K562 (cell line): ENCODE measurements at regions not wholly inside any gene's neighbourhood (a gene's known extent, or its start where the extent isn't known, plus 50 kb on each side); places are given as distances from the start of the nearest gene placed in this dataset.

ENCODE experiments used
- ATAC-seq: fragments of 200-7000 bp; cut with Tn5 transposase; 3 replicates; pipeline ENCODE4 v1.9.1; 2020; ENCODE audit warnings: moderate library complexity
- BruUV-seq: library from RNA; stranded (reverse); fragments of 400-500 nt; replicated peaks from 2 replicates; lab custom pipeline; 2021; lab: Mats Ljungman, UMichigan
- CTCF ChIA-PET: fragments of 300-600 bp; formaldehyde crosslinking; extraction: SDS; loops from one replicate; lab custom pipeline; 2021; ENCODE audit warnings: low intra/inter-chr PET ratio; lab: Yijun Ruan, JAX
- POLR2A ChIA-PET: fragments of 300-600, 350-650 bp; sonication (Branson Sonifier 250); formaldehyde crosslinking; extraction: SDS; loops from one replicate; lab custom pipeline; 2021; ENCODE audit warnings: antibody characterized with exemption, inconsistent platforms; lab: Yijun Ruan, JAX
- DNase-seq, 4 experiments: peaks; one replicate each; pipeline versions ENCODE4 v3.0.0 to v3.0.0-alpha.2; 2011 to 2018; ENCODE audit warnings: low spot score in 3 of 4, mixed read lengths in 3 of 4; ENCODE audit errors: extremely low read depth in 1 of 4
- FAIRE-seq: peaks from 2 replicates; lab custom pipeline; 2011; peaks lifted over from hg19 to GRCh38; lab: Jason Lieb, UNC
- H2AFZ ChIP-seq: 2 replicates; pipeline ENCODE4 v1.6.0; 2011; ENCODE audit warnings: low read depth, low read length, control low read depth, inconsistent platforms
- H3K27ac ChIP-seq: fragments of 200-600 bp; 3 replicates; pipeline ENCODE4 v1.8.0; 2011; ENCODE audit warnings: low read depth, mild to moderate bottlenecking, control low read depth, inconsistent platforms, low read length, moderate library complexity, mixed read lengths; ENCODE audit errors: extremely low read depth
- H3K27me3 ChIP-seq, 2 experiments: fragments of 300-600 bp in 1 of 2; 2 replicates in 1 of 2; 3 replicates in 1 of 2; pipeline versions ENCODE4 v1.6.0 to v1.8.0; 2011; ENCODE audit warnings: inconsistent platforms in 2 of 2, low read length in 2 of 2, mild to moderate bottlenecking in 1 of 2, mixed read lengths in 1 of 2, moderate library complexity in 1 of 2; ENCODE audit not compliant: control insufficient read depth in 2 of 2, insufficient read depth in 2 of 2
- H3K36me3 ChIP-seq: fragments of 300-600 bp; 3 replicates; pipeline ENCODE4 v1.8.0; 2011; ENCODE audit warnings: mild to moderate bottlenecking, low read length, inconsistent platforms; ENCODE audit not compliant: control insufficient read depth, insufficient read depth
- H3K4me1 ChIP-seq, 2 experiments: fragments of 200-600 bp in 1 of 2; replicated peaks in 1 of 2; 2 replicates in 1 of 2; 3 replicates in 1 of 2; pipeline versions ENCODE4 v1.5.1 to v1.8.0; 2011; ENCODE audit warnings: inconsistent platforms in 2 of 2, low read length in 2 of 2, mild to moderate bottlenecking in 1 of 2, mixed read lengths in 1 of 2, moderate library complexity in 1 of 2; ENCODE audit not compliant: control insufficient read depth in 2 of 2, insufficient read depth in 2 of 2
- H3K4me2 ChIP-seq: 2 replicates; pipeline ENCODE4 v1.6.1; 2011; ENCODE audit warnings: low read length, control low read depth, inconsistent platforms, mixed read lengths; ENCODE audit not compliant: insufficient read depth
- H3K4me3 ChIP-seq: fragments of 200-600 bp; sonication (generic), shearing (Covaris generic); 2 replicates; pipeline ENCODE4 v1.5.1; 2016; ENCODE audit warnings: control low read depth, inconsistent platforms
- H3K79me2 ChIP-seq: fragments of 200-600 bp; 3 replicates; pipeline ENCODE4 v1.8.0; 2011; ENCODE audit warnings: low read length, inconsistent platforms; ENCODE audit not compliant: control insufficient read depth, insufficient read depth
- H3K9ac ChIP-seq, 2 experiments: 2 replicates each; pipeline versions ENCODE4 v1.6.0 to v1.6.1; 2011; ENCODE audit warnings: low read depth in 2 of 2, low read length in 2 of 2, control low read depth in 1 of 2, inconsistent platforms in 1 of 2, mild to moderate bottlenecking in 1 of 2, mixed read lengths in 1 of 2; ENCODE audit not compliant: insufficient read depth in 1 of 2
- H3K9me1 ChIP-seq: one replicate; pipeline ENCODE4 v1.6.0; 2011; ENCODE audit warnings: inconsistent platforms, mild to moderate bottlenecking, low read length, moderate library complexity; ENCODE audit not compliant: control insufficient read depth, insufficient read depth
- H3K9me3 ChIP-seq: replicated peaks from 2 replicates; pipeline ENCODE4 v1.5.1; 2011; ENCODE audit warnings: low read depth, low read length, inconsistent platforms; ENCODE audit not compliant: control insufficient read depth, insufficient read depth
- H4K20me1 ChIP-seq: replicated peaks from 2 replicates; pipeline ENCODE4 v1.6.1; 2011; ENCODE audit warnings: low read length, inconsistent platforms, mixed read lengths; ENCODE audit not compliant: control insufficient read depth, insufficient read depth
- BMI1 ChIP-seq: fragments of 150-350 bp; IDR thresholded peaks from 2 replicates; pipeline ENCODE4 v1.6.1; 2014; ENCODE audit warnings: low read length
- CEBPB ChIP-seq: fragments of 450-650 bp; IDR thresholded peaks from 2 replicates; pipeline ENCODE4 v1.6.1; 2016; ENCODE audit warnings: missing genetic modification characterization, missing compliant biosample characterization
- FOXP4 ChIP-seq: sonication (generic); formaldehyde crosslinking; IDR thresholded peaks from 2 replicates; pipeline ENCODE4 v1.8.0; 2022; ENCODE audit warnings: mild to moderate bottlenecking, missing genetic modification reagents, borderline replicate concordance
- HMBOX1 ChIP-seq: sonication (generic); IDR thresholded peaks from 2 replicates; pipeline ENCODE4 v1.6.1; 2016
- MCM2 ChIP-seq: fragments of 450-650 bp; IDR thresholded peaks from 2 replicates; pipeline ENCODE4 v1.6.1; 2017; ENCODE audit warnings: low read depth, mild to moderate bottlenecking
- POLR3A ChIP-seq: IDR thresholded peaks from 2 replicates; pipeline ENCODE4 v1.6.1; 2011; ENCODE audit warnings: borderline replicate concordance, mild to moderate bottlenecking, moderate library complexity; ENCODE audit not compliant: insufficient read length, insufficient read depth; ENCODE audit errors: extremely low read depth
- PRDM10 ChIP-seq: fragments of 450-650 bp; IDR thresholded peaks from 2 replicates; pipeline ENCODE4 v1.6.1; 2018; ENCODE audit not compliant: partially characterized antibody
- RAD21 ChIP-seq, 2 experiments: fragments of 250-450 bp in 1 of 2; fragments of 450-650 bp in 1 of 2; sonication (Bioruptor Pico) in 1 of 2; formaldehyde crosslinking in 1 of 2; IDR thresholded peaks in 1 of 2; conservative IDR thresholded peaks in 1 of 2; 2 replicates each; pipeline versions ENCODE4 v1.4.0 to v1.8.0; 2020 to 2022; ENCODE audit warnings: mild to moderate bottlenecking in 2 of 2, moderate library complexity in 1 of 2
- TCF3 ChIP-seq: sonication (generic); formaldehyde crosslinking; IDR thresholded peaks from 2 replicates; pipeline ENCODE4 v1.4.0; 2020; ENCODE audit warnings: mild to moderate bottlenecking, missing genetic modification reagents
- ZKSCAN1 ChIP-seq: fragments of 150-350 bp; IDR thresholded peaks from 2 replicates; pipeline ENCODE4 v1.6.1; 2016; ENCODE audit warnings: low read depth, low read length
- ZNF740 ChIP-seq, 3 experiments: fragments of 200-800 bp in 1 of 3; sonication (Bioruptor generic) in 1 of 3; sonication (generic) in 1 of 3; formaldehyde crosslinking in 1 of 3; IDR thresholded peaks; 2 replicates each; pipeline versions ENCODE4 v1.6.1 to v1.8.0; 2016 to 2022; ENCODE audit warnings: mild to moderate bottlenecking in 2 of 3, missing compliant biosample characterization in 2 of 3, missing genetic modification characterization in 2 of 3, missing genetic modification reagents in 1 of 3
- WGBS: fragments of 100-300 bp; shearing (Covaris generic); methylation state at CpG from one replicate; pipeline ENCODE4 v1.1.6; 2016; ENCODE audit warnings: low coverage, mixed read lengths; ENCODE audit not compliant: insufficient coverage; ENCODE audit errors: missing lambda C conversion rate; 5-methylcytosine and 5-hydroxymethylcytosine counted together
- in situ Hi-C: fragments of 300-500 bp; cut with MboI; formaldehyde crosslinking; loops from 4 replicates; pipeline ENCODE4 v1.15.0; 2018; ENCODE audit warnings: inconsistent platforms, mixed read lengths
- intact Hi-C: fragments of 100-400 bp; cut with micrococcal nuclease; formaldehyde crosslinking; loops from 2 replicates; pipeline ENCODE4 v1.14.2; 2022
- TF ChIP-seq, protein P1 (sequence below): fragments of 250-450 bp; sonication (Bioruptor Pico); IDR thresholded peaks from 2 replicates; pipeline ENCODE4 v1.5.1; 2021; ENCODE audit warnings: mild to moderate bottlenecking

DNA sequence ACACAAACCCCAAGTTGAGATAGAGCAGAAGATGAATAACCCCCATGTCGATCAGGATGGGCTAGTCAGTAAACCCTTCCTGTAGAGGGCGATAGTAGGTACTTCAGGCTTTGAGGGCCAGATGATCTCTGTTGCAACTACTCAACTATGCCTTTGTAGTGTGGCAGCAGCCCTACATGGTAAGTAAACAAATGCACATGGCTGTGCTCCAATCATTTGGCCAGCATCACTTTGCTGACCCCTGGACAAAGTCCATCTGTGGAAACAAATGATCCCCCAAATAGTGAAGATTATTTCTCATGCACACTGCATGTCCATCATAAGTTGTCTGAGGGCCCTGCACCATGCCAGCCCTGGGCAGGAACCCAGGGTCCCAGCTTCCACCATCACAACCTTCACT, 402.2 kb upstream of the PROK2 start:
- ATAC-seq (peak; percentile 67), DNase-seq (peak in 3 of 4 experiments; percentile 24 to 49 (median 26)), FAIRE-seq (peak; percentile 69)
- no peaks in the 10 kb centered on the region for H3K9me3 ChIP-seq
- intact Hi-C loops: loop anchor here (5.0 kb wide), 1 partner anchor 80 kb away; no protein-coding TSS in a partner anchor
- H3K9me1 ChIP-seq: no peaks in the 10 kb centered on the region
- no peaks in the 10 kb centered on the region for H4K20me1 ChIP-seq
- ChIA-PET CTCF (no interaction called here), POLR2A (no interaction called here)
- peaks cover 9 to 51% of the 10 kb centered on the region in 2 experiments for H3K4me1 ChIP-seq
- no peaks in the 10 kb centered on the region for H3K79me2 ChIP-seq
- H3K4me3 ChIP-seq: no peak overlapping the region
- H3K36me3 ChIP-seq: no peaks in the 10 kb centered on the region; the same call in 1 of the 3 replicates
- 6% methylated on average over 2 of the region's 2 CpGs for WGBS
- in situ Hi-C loops: no loop called here
- no peak overlapping the region for H2AFZ ChIP-seq
- BruUV-seq: no TSS peak
- no peak overlapping the region for H3K9ac ChIP-seq
- H3K4me2 ChIP-seq: no peak overlapping the region
- no peak overlapping the region for H3K27ac ChIP-seq
- no peaks in the 10 kb centered on the region for H3K27me3 ChIP-seq
- TF ChIP-seq POLR3A: no peak
- no peak for TF ChIP-seq MCM2
- TF ChIP-seq HMBOX1: no peak
- 0 out of 2 replicates have a peak, but pooled peaks have one; percentile 28 for TF ChIP-seq CEBPB (tag)
- peak; percentile 3 for TF ChIP-seq PRDM10
- TF ChIP-seq RAD21 (CRISPR knock-in tag; conservative IDR thresholded peaks at IDR 0.05 in 1 of 2, IDR thresholded peaks at IDR 0.05 in 1 of 2): peak in 1 of 2 experiments; percentile 47; a peak in 2 of 4 replicates
- no peak for TF ChIP-seq BMI1
- no peak for TF ChIP-seq FOXP4
- no peak for TF ChIP-seq ZKSCAN1
- TF ChIP-seq ZNF740 (CRISPR knock-in tag; IDR thresholded peaks at IDR 0.05): no peak
- no peak for TF ChIP-seq ZNF740 (tag; IDR thresholded peaks at IDR 0.05)
- no peak for TF ChIP-seq TCF3 (CRISPR knock-in tag)
- TF ChIP-seq, protein P1, sequence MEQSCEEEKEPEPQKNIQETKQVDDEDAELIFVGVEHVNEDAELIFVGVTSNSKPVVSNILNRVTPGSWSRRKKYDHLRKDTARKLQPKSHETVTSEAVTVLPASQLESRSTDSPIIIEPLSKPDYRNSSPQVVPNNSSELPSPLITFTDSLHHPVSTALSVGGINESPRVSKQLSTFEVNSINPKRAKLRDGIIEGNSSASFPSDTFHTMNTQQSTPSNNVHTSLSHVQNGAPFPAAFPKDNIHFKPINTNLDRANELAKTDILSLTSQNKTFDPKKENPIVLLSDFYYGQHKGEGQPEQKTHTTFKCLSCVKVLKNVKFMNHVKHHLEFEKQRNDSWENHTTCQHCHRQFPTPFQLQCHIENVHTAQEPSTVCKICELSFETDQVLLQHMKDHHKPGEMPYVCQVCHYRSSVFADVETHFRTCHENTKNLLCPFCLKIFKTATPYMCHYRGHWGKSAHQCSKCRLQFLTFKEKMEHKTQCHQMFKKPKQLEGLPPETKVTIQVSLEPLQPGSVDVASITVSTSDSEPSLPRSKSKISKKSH: no peak
